AG04450 (cell line): ENCODE measurements at regions not wholly inside any gene's neighbourhood (a gene's known extent, or its start where the extent isn't known, plus 50 kb on each side); places are given as distances from the start of the nearest gene placed in this dataset.

ENCODE experiments used
- CTCF ChIA-PET: fragments of 300-600, 350-600 bp; formaldehyde crosslinking; extraction: SDS; loops from one replicate; lab custom pipeline; 2022; ENCODE audit warnings: antibody characterized with exemption, inconsistent platforms; lab: Charles Lee
- POLR2A ChIA-PET: fragments of 350-600 bp; formaldehyde crosslinking; extraction: SDS; loops from one replicate; lab custom pipeline; 2021; ENCODE audit warnings: antibody characterized with exemption, inconsistent platforms; lab: Yijun Ruan, JAX
- DNase-seq: peaks from one replicate; pipeline ENCODE4 v3.0.0-alpha.2; 2011; ENCODE audit warnings: low read depth, low spot score
- H3K27ac ChIP-seq: one replicate; pipeline ENCODE4 v1.5.1; 2012; ENCODE audit warnings: low read depth, low read length, control low read depth
- H3K27me3 ChIP-seq: one replicate; pipeline ENCODE4 v1.6.0; 2012; ENCODE audit warnings: low read length; ENCODE audit not compliant: control insufficient read depth, insufficient read depth
- H3K4me3 ChIP-seq: 2 replicates; pipeline ENCODE4 v1.5.1; 2011; ENCODE audit warnings: mild to moderate bottlenecking, low read depth, low read length, control low read depth
- H3K9me3 ChIP-seq: 2 replicates; pipeline ENCODE4 v1.5.1; 2012; ENCODE audit warnings: low read length; ENCODE audit not compliant: control insufficient read depth, insufficient read depth
- TF ChIP-seq, protein P1 (sequence below): IDR thresholded peaks from 2 replicates; pipeline ENCODE4 v1.5.1; 2011; ENCODE audit warnings: low read depth, low read length, control low read depth, inconsistent platforms

DNA sequence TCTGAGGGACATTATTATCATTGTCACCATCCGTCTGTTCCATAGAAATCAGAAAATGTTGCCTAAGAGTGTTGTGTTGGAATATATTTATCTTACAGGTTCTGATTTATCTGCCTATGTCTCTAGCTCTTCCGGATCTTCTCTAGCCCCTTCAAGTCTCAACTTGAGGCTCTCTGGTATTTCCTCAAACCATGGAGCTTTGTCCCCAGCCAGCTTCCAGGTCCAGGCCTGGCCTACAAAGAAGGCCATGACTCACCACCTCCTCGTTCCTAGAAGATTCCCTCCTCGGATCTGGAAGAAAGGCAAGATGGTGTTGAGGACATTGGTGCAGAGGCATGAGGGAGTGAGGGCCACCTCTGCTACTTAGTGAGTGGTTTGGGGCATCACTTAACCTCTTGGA lies 122.1 kb upstream of the TRIB2 start:
- DNase-seq, result no peak
- TF ChIP-seq, protein P1, sequence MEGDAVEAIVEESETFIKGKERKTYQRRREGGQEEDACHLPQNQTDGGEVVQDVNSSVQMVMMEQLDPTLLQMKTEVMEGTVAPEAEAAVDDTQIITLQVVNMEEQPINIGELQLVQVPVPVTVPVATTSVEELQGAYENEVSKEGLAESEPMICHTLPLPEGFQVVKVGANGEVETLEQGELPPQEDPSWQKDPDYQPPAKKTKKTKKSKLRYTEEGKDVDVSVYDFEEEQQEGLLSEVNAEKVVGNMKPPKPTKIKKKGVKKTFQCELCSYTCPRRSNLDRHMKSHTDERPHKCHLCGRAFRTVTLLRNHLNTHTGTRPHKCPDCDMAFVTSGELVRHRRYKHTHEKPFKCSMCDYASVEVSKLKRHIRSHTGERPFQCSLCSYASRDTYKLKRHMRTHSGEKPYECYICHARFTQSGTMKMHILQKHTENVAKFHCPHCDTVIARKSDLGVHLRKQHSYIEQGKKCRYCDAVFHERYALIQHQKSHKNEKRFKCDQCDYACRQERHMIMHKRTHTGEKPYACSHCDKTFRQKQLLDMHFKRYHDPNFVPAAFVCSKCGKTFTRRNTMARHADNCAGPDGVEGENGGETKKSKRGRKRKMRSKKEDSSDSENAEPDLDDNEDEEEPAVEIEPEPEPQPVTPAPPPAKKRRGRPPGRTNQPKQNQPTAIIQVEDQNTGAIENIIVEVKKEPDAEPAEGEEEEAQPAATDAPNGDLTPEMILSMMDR, result no peak
- H3K9me3 ChIP-seq, result no peaks in the 10 kb centered on the region
- POLR2A ChIA-PET, result interaction anchor here (0.7 kb wide), 1 partner anchor 19 kb away, joined by 3 read pairs; no protein-coding TSS in a partner anchor
- no peak overlapping the region for H3K27ac ChIP-seq
- CTCF ChIA-PET, result no interaction called here
- no peaks in the 10 kb centered on the region for H3K27me3 ChIP-seq
- no peak overlapping the region for H3K4me3 ChIP-seq

DNA sequence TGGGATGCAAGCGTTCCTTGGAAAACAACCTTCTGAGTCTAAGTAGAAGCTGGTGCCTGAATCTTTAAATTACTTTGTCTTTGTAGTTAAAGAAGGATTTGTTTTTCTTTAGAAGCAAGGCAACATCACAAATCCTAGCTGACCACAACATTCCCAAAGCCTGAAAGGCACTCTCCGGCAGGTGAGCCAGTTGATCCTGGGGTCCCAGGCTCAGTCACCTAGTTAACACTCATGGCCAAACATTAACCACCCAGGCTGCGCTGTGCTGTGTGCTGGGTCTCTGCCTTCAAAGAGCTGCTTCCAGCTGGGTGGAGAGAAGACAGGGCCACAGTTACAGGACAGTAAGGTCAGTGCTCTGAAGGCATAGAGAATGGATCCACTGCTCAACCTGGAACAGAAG lies 120.0 kb upstream of the TRIB2 start:
- H3K27ac ChIP-seq, result no peak overlapping the region
- H3K4me3 ChIP-seq, result no peak overlapping the region
- H3K9me3 ChIP-seq, result no peaks in the 10 kb centered on the region
- DNase-seq, result no peak
- ChIA-PET POLR2A (no interaction called here), CTCF (no interaction called here)
- TF ChIP-seq, protein P1, result no peak
- H3K27me3 ChIP-seq, result no peaks in the 10 kb centered on the region

DNA sequence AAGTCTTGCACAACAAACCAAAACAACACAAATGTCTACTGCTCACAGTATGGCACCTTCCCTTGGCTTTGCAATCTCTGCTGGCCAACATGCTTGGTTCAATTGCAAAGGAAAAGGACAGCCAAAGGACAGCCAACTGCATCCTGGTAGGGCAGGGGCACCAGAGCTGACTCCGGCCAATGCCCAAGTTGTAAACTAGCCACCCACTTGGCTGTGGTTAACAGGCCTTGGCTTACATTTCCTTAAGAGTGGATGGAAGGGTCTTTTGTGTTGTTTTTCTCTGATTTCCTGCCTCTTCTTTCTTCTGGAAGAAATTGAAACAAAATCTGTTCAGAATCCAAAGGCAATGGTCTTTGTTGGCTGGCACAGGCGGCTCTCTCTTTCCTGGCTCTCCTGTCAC lies 119.1 kb upstream of the TRIB2 start:
- TF ChIP-seq, protein P1, result no peak
- CTCF ChIA-PET, result no interaction called here
- no peak for DNase-seq
- H3K27ac ChIP-seq, result no peak overlapping the region
- POLR2A ChIA-PET, result no interaction called here
- no peak overlapping the region for H3K4me3 ChIP-seq
- no peaks in the 10 kb centered on the region for H3K9me3 ChIP-seq
- H3K27me3 ChIP-seq, result no peaks in the 10 kb centered on the region

DNA sequence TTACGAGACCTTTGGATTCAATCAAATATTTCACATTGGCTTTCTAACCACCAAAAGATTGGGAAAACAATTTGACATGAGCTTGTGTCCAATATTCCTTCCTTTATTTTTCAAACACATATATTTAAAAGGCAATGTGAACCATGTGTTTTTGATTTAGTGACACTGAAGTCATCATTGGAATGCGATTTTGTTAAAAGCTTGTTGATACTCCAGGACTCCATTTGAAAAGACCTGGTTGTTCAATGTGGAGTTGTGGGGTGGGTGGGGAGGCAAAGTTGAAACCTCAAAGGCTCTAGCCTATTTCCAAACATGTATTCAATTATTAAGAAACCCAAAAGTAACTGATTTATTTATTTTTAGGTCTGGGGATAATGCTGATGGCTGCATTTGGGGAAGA lies 114.1 kb upstream of the TRIB2 start:
- H3K27me3 ChIP-seq, result no peaks in the 10 kb centered on the region
- CTCF ChIA-PET, result interaction anchor here (1.2 kb wide), 2 partner anchors 9 to 46 kb away, joined by 3 to 4 read pairs; no protein-coding TSS in a partner anchor
- POLR2A ChIA-PET, result no interaction called here
- DNase-seq, result no peak
- H3K9me3 ChIP-seq, result no peaks in the 10 kb centered on the region
- no peak overlapping the region for H3K27ac ChIP-seq
- H3K4me3 ChIP-seq, result no peak overlapping the region
- TF ChIP-seq, protein P1, result no peak

DNA sequence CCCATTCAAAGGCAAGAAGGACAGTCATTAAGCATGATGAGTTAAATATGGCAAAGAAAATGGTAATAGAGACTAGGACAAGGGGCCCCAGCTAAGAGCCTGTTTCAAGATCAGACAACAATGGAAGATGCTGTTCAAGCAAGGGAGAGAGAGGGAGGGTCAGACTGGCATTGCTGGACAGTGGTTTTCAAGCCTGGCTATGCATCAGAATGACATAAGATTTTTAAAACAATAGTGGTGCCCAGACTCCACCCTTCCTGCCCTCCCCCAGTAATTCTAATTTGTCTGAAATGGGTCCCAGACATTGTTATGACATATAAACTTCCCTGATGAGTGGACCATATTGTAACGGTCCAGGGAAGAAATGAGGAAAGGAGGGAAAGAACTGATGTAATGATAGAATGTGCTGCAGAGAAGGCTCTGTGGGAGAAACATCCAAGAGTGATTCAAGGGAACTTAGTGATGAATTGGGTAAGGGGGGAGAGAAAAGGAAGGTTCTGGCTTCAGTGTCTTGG lies 112.9 kb upstream of the TRIB2 start:
- no peak for DNase-seq
- no peaks in the 10 kb centered on the region for H3K27me3 ChIP-seq
- no peak overlapping the region for H3K27ac ChIP-seq
- no peaks in the 10 kb centered on the region for H3K9me3 ChIP-seq
- CTCF ChIA-PET, result interaction anchor here (1.2 kb wide), 1 partner anchor 47 kb away, joined by 3 read pairs; no protein-coding TSS in a partner anchor
- POLR2A ChIA-PET, result no interaction called here
- H3K4me3 ChIP-seq, result no peak overlapping the region
- TF ChIP-seq, protein P1, result no peak
